ENCODE measurements at regions not wholly inside any gene's neighbourhood (a gene's known extent, or its start where the extent isn't known, plus 50 kb on each side); places are given as distances from the start of the nearest gene placed in this dataset.

DNA sequence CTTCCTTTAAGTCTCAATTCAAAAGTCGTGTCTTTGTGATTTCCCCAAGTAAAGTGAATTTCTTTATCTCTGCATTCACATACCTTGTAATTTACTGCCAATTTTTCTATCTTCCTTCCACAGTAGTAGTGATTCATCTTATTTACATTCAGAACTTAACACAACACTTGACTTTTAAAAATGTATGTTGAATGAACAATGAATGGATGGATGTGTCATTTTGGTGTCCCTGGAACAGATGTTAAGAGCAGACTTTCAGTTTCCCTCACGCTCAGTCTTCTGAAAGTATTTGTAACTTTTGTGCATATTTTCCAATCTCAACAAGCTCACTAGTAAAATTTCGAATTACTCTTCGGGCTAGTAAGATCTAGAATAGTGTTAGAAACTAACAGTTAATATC is 352.0 kb downstream of the HHIPL2 start:
- no peak overlapping the region for H3K4me3 ChIP-seq (ENCODE audit: extremely low read depth in 1 of 4, insufficient read depth in 2 of 4, low read depth in 3 of 4, low read length in 4 of 4)
- H3K79me2 ChIP-seq (ENCODE audit: control insufficient read depth in 1 of 2, insufficient read depth in 2 of 2, low read length in 2 of 2) = no peaks in the 10 kb centered on the region
- no peak for FAIRE-seq
- H3K36me3 ChIP-seq (ENCODE audit: control insufficient read depth in 2 of 4, insufficient read depth in 4 of 4, low read length in 3 of 4) = no peaks in the 10 kb centered on the region
- no peak overlapping the region for H4K8ac ChIP-seq (ENCODE audit: extremely low read depth, insufficient read depth, low read length)
- H3K18ac ChIP-seq (ENCODE audit: extremely low read depth, low read length) = no peak overlapping the region
- no peaks in the 10 kb centered on the region for H3K23me2 ChIP-seq (ENCODE audit: low read depth, low read length)
- ChIA-PET POLR2A (ENCODE audit: partially characterized antibody) (no interaction called here), CTCF (ENCODE audit: partially characterized antibody) (no interaction called here)
- H4K5ac ChIP-seq (ENCODE audit: insufficient read length, low read depth, low read length) = no peak overlapping the region
- no peak overlapping the region for H4K91ac ChIP-seq (replicated peaks; ENCODE audit: insufficient read length, low read length)
- H3K4me2 ChIP-seq (ENCODE audit: insufficient read depth in 1 of 2, low read depth in 2 of 2, low read length in 2 of 2) = no peak overlapping the region
- H3K4me1 ChIP-seq (replicated peaks in 1 of 4; ENCODE audit: control insufficient read depth in 3 of 4, insufficient read depth in 4 of 4, low read length in 3 of 4) = no peaks in the 10 kb centered on the region
- no peak overlapping the region for H2BK12ac ChIP-seq (ENCODE audit: low read depth, low read length)
- no peak overlapping the region for H3K9ac ChIP-seq (replicated peaks in 1 of 4; ENCODE audit: extremely low read depth in 1 of 4, low read depth in 3 of 4, low read length in 3 of 4)
- no peaks in the 10 kb centered on the region for H4K20me1 ChIP-seq (replicated peaks in 1 of 2; ENCODE audit: control insufficient read depth in 1 of 2, insufficient read depth in 2 of 2, low read length in 2 of 2)
- no peak overlapping the region for H2AK5ac ChIP-seq (ENCODE audit: low read depth, low read length)
- H3K9me3 ChIP-seq (ENCODE audit: insufficient read depth in 2 of 2, low read depth in 1 of 2, low read length in 1 of 2) = no peaks in the 10 kb centered on the region
- H3K56ac ChIP-seq (replicated peaks; ENCODE audit: insufficient read length, low read depth, low read length) = no peak overlapping the region
- H2BK5ac ChIP-seq (ENCODE audit: low read depth, low read length) = no peak overlapping the region
- H2BK120ac ChIP-seq (replicated peaks; ENCODE audit: low read depth, low read length) = no peak overlapping the region
- H3K27ac ChIP-seq (ENCODE audit: low read depth, low read length) = no peak overlapping the region
- H3K4ac ChIP-seq (replicated peaks; ENCODE audit: insufficient read length, low read depth, low read length) = no peak overlapping the region
- no peak overlapping the region for H2BK15ac ChIP-seq (ENCODE audit: low read length)
- no peak for TF ChIP-seq EGR1 (IDR thresholded peaks at IDR 0.05; ENCODE audit: borderline replicate concordance, low read depth, low read length)
- TF ChIP-seq, protein P1, sequence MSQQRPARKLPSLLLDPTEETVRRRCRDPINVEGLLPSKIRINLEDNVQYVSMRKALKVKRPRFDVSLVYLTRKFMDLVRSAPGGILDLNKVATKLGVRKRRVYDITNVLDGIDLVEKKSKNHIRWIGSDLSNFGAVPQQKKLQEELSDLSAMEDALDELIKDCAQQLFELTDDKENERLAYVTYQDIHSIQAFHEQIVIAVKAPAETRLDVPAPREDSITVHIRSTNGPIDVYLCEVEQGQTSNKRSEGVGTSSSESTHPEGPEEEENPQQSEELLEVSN (IDR thresholded peaks at IDR 0.05) = no peak
- no peak for TF ChIP-seq CTBP2 (IDR thresholded peaks at IDR 0.05; ENCODE audit: borderline replicate concordance, insufficient read depth, insufficient read length, low read length)
- TF ChIP-seq CHD2 (IDR thresholded peaks at IDR 0.05; ENCODE audit: low read length) = no peak
- no peak overlapping the region for H2AFZ ChIP-seq (ENCODE audit: low read length)
- no peak for DNase-seq (ENCODE audit: low read depth in 1 of 2, low spot score in 2 of 2)
- H3K14ac ChIP-seq (ENCODE audit: insufficient read length) = no peak overlapping the region
- WGBS, 2 experiments (ENCODE audit: extremely low coverage in 1 of 2, insufficient coverage in 1 of 2, insufficient read length in 1 of 2, insufficient replicate concordance in 2 of 2, low coverage in 1 of 2, low lambda C conversion rate in 2 of 2, missing lambda C conversion rate in 1 of 2) = 92% methylated on average over 4 of the region's 4 CpGs; no CpG with 5 or more reads in 1 of the 2 experiments
- no peaks in the 10 kb centered on the region for H3K79me1 ChIP-seq (ENCODE audit: low read depth, low read length)
- no peak overlapping the region for H2BK20ac ChIP-seq (ENCODE audit: low read length)
- no peaks in the 10 kb centered on the region for H3K27me3 ChIP-seq (replicated peaks in 1 of 4; ENCODE audit: control insufficient read depth in 3 of 4, extremely low read depth in 1 of 4, insufficient read depth in 3 of 4, low read length in 3 of 4)
- H3K23ac ChIP-seq (ENCODE audit: insufficient read length) = no peak overlapping the region

Measured in H1 (cell line).